Fibroblast of peridontal ligament (primary cell): ENCODE measurements at regions not wholly inside any gene's neighbourhood (a gene's known extent, or its start where the extent isn't known, plus 50 kb on each side); places are given as distances from the start of the nearest gene placed in this dataset.
"Not testable (repeated sequence)": the region's sequence is repeated elsewhere in the genome, so short reads cannot be mapped to it uniquely, and the experiment has no call there.

Experiments
- DNase-seq: peaks from one replicate; pipeline ENCODE4 v3.0.0-alpha.2; 2010; ENCODE audit errors: extremely low read depth

DNA sequence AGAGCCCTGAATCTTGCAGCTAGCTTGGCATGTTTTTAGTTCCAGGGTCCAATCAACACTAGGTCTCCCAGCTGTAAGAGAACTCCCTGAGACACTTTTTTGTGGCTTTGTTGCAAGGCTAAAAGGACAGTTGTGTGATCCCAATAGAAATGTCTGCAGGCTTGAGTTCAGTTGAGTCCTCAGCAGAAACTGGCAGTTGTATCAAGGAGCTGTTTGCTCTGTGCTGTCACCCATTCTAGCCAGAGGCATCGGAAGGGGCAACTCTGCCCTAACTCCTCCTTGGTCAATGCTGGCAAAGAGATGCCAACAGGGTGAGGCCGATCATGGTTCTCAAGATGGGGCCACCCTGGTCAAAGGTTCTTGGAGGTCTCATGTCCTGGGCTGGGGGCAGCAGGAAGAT, 224.1 kb downstream of the BUB3 start:
- no peak for DNase-seq

- DNase-seq: no peak
These were observed 225.0 kb downstream of the BUB3 start for GRCh38 chr10:123379156-123379555.

- DNase-seq: peak; percentile 8
These were observed 226.4 kb downstream of the BUB3 start for GRCh38 chr10:123380491-123381085.

GRCh38 chr10:123381224-123381623, 227.0 kb downstream of the BUB3 start:
- DNase-seq: no peak

- no peak for DNase-seq
These were observed 228.3 kb downstream of the BUB3 start for GRCh38 chr10:123382491-123382890.

DNA sequence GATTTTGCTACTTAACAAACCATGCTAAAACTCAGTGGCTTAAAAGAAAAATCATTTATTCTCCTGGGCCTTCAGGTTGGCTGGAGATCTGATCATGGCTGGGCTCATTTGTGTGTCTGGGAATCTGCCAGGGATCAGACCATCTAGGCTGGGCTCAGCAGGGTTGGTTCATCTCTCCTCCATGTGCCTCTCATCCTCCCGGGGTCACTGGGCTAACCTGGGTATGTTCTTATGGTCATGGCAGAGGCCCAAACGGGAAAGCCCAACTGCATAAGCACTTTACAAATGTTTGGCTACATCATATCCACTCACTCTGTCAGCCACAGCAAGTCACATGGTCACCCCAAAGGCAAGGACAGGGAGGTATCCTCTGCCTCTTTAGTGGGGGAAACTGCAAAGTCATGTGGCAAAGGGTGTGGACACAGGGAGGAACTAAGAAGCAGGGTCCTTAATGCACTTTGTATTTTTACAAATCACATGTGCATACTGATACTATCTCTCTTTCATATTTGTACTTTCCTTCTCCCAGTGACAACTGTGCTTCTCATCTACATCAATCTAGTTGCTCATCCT, 231.4 kb downstream of the BUB3 start:
- no peak for DNase-seq

DNA sequence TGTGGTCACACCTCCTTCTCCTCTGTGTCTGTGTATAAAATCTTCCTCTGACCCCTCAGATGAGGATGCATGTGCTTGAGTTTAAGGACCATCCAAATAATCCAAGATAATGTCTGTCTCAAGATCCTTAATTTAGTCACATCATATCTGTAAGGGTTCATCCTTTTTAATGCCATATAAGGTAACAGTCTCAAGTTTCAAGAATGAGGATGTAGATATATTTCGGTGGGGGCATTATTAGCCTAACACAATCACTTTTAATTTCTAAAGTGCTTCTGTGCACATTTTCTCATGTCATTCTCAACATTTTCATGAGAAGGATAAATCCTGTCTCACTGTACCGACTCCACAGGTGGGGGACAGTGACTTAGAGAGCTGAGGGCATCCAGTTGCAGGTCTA, 235.3 kb downstream of the BUB3 start:
- DNase-seq: no peak

- no peak for DNase-seq
These were observed 236.1 kb downstream of the BUB3 start for GRCh38 chr10:123390332-123390731.

- no peak for DNase-seq
These were observed 236.7 kb downstream of the BUB3 start for GRCh38 chr10:123390874-123391273.

DNA sequence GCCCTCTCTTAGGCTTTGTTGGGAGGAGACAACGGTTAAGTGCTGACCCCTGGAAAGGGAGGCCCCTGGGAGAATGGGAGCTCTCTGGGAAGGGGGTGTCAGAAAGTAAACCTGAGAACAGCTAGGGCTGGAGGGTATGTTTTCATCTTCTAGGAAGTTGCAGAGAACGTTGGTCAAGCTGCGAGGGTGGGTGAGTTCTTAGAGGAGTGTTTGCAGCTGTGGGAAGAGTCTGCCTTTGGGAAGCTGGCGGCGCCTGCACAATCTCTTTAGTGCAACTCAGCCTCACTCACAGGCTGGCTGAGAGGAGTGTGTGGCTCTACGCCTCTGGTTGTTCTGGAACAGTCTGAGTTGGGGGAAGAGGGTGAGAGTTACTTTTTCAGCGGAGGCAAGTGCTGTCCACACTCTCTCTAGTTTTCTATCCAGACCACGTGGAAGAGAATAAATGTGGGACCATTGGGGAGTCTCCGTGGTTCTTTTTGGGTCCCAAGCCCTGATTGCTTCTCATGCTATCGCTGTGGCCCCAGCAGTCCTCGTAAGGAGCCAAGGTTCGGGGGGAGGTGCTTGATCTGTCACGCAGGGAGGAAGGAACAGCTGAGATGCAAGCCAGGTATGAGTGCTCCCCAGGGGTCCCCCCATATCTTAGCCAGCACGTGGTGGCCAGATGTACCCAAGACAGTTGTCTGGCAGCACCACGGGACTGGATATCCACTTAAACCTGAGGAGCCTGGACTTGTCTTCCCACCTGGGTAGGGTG, 237.2 kb downstream of the BUB3 start:
- no peak for DNase-seq

- no peak for DNase-seq
These were observed 238.2 kb downstream of the BUB3 start for GRCh38 chr10:123392182-123392963.

- no peak for DNase-seq
These were observed 239.0 kb downstream of the BUB3 start for GRCh38 chr10:123393170-123393569.

DNA sequence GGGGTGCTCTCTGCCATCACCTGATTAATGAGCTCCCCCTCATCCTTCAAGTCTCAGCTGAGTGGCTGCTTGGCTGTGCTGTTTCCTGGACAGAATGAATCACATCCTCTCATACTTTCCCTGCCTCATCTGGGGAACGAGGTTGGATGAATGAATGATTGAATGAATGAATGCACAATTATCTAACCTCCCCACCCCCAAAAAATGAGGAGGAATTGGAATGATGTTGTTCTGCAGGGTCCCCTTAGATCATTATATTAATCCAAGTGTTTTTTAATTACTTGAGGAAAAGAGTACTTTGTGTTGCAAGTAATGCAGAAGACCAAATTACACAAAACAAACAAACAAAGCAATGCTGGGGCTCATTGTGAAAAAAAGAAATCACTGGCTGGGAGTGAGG, 240.2 kb downstream of the BUB3 start:
- no peak for DNase-seq

GRCh38 chr10:123395234-123395633, 241.0 kb downstream of the BUB3 start:
- DNase-seq: not testable (repeated sequence)

DNA sequence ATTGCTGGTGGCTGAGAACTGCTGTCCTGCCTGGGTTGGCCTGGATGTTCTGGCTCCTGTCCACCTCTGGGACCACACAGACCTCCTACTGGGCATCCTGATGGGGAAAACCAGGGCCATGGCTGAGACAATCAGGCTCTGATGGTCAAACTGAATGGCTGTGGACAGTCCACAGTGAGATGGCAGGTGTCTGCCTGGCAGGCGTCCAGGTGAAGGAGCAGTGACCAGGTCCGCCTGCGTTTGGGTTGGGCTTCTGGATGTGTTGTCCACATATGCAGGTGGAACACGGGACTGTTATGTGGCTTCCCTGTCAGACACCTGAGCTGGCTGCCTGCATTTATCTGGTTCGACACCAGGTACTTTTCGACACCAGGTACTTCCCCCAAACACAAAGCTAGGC, 241.7 kb downstream of the BUB3 start:
- DNase-seq: no peak

DNA sequence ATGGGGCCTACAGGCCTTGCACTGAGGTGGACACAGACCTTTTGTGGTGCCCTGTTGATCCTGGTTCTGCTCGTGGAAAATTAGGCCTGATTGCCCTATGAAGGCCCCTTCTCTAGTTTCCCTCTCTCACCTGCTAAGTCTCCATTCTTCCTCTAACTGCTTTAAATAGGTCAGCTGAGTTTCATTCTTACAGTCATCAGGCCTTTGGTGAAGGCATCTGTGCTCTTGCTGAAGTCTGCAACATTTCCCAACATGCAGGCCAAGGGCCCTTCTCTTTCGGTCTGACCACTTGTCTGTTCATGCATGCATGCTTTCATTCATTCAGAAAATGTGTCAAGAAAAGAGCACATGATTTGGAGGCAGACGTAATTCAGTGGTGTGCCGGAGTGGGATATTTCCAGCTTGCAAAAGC, 244.0 kb downstream of the BUB3 start:
- no peak for DNase-seq

DNA sequence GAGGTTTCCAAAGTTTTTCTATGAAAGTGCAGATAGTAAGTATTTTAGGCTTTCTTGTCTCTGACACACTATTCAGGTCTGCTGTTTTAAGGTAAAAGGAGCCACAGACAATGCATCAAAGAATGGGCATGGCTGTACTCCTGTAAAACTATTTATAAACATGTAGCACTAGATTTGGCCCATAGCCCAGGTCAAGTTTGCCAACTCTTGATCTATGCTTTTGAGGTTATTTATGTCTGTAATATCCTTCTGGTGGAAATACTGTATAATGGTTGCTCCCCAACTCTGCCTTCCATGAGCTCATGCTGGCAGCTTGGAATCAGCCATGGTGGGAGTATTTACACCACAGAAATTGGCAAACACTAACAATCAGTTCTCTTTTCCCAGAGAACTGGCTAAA, 244.6 kb downstream of the BUB3 start:
- DNase-seq: no peak

DNA sequence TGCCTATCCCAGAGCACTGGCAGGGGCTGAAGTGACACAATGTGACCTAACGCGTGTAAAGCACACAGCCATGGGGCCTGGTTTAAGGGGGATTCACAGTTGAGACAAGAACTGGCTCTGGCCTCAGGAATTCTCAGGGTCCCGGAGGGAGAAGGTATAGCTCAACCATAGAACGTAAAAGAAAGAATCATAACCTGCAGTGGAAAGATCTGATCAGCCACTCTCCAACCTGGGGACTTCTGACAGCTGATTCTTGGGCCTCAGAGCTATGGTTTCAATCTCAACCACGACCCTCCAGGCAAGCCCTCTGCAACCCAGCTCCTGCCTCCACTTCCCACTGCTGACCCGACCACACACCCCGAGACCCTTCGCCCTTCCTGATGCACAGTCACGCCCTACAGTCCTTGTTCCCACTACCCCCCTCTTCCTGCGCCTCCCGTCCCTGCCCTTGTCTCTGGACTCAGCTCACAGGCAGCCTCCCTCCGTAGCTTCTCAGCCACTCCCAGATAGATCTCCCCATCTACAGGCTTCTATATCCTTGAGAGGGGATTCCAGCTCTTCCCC, 245.2 kb downstream of the BUB3 start:
- no peak for DNase-seq

DNA sequence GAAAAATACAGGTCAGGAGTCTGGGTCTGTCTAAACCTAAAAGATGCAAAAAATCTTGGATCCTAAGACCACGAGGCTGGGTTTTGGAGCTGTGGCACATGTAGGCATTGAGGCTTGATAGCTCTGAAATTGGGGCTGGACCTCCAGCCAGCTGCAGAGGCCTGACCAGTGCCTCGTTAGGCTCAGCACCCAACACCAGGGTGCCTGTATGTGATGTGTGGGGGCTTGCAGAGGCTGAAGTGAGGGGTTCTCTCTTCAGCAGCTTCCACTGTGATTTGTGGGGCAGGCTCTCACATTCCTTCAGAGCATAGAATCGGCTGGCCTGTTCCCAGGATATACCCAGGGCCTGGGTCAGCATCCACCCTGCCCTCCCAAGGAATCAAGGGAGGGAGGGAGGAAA, 247.8 kb downstream of the BUB3 start:
- no peak for DNase-seq

GRCh38 chr10:123402656-123403055, 248.5 kb downstream of the BUB3 start:
- DNase-seq: no peak

DNA sequence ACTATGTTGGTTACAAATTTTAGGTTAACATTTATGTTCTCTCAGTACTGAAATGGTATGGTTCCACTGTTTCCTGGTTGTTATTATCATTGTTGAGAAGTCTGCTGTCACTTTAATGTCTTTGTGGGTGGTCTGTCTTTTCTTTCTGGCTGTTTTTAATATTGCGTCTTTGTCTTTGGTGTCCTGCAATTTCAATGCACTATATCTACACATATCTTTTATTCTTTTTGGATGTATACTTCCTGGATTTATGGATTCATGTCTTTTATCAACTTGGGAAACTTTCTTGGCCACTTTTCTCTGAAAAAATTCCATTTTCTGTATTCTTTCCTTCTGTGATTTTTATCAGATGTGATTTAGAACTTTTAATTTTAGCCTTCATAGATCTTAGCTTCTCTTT, 250.2 kb downstream of the BUB3 start:
- no peak for DNase-seq

DNA sequence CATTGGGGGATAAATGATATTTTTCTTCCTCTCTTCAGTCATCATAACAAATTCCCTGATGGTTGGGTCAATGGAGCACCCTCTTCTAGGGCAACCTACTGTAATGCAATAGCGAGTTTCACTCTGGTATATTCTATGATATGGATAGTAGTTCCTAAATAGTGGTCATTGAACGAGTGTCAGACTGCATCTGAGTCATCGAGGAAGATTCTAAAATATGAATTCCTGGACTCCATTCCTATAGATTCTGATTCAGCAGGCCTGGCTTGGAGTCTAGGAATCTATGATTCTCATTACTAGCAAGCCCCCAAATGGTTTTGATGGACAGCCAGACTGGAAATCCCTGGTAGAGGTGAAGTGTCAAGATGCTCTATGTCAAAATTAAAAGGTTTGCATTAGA, 254.5 kb downstream of the BUB3 start:
- no peak for DNase-seq
